IMR-90 (cell line): ENCODE measurements at regions not wholly inside any gene's neighbourhood (a gene's known extent, or its start where the extent isn't known, plus 50 kb on each side); places are given as distances from the start of the nearest gene placed in this dataset.

Experiments
- CTCF ChIP-seq: conservative IDR thresholded peaks from 2 replicates; pipeline ENCODE4 v1.5.1; 2012; ENCODE audit warnings: mild to moderate bottlenecking, low read depth, low read length, improper control_type of control experiment
- POLR2A ChIP-seq: IDR thresholded peaks from 2 replicates; pipeline ENCODE4 v1.6.1; 2012; ENCODE audit warnings: mild to moderate bottlenecking, low read depth, low read length

- TF ChIP-seq CTCF (no peak), POLR2A (no peak)
Measured at GRCh38 chr11:41921746-41922390, 462.4 kb upstream of the LRRC4C start.
